ENCODE measurements at regions not wholly inside any gene's neighbourhood (a gene's known extent, or its start where the extent isn't known, plus 50 kb on each side); places are given as distances from the start of the nearest gene placed in this dataset.

DNA sequence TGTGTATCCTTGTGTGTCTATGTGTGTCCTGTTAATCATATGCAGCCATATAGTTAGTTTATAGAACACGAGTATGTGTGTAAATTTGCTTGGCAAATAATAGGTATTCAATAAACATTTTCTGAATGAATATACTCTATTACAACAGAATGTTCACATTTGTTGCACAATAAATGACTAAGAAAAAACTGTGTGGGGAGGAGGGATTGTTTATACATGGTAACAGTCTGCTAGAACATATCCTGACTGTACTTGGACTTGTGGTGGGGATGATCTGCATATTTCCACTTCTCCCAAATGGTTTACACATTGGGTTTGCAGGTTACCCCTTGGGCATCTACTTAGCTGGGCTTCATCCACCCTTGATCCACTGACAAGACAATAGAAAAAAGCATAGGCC is 194.6 kb downstream of the INSC start:
- intact Hi-C loops (cut with DNase I) = no loop called here
- Histone ChIP-seq H3K9ac (ENCODE audit: low read length in 3 of 3) (no peak overlapping the region), H3K4me3 (ENCODE audit: low read length in 3 of 3) (no peak overlapping the region), H3K27me3 (ENCODE audit: control insufficient read depth, insufficient read depth, low read length) (no peaks in the 10 kb centered on the region), H3K36me3 (ENCODE audit: control insufficient read depth in 2 of 3, insufficient read depth in 3 of 3, low read length in 3 of 3) (no peaks in the 10 kb centered on the region), H3K9me3 (ENCODE audit: control insufficient read depth in 2 of 3, insufficient read depth in 1 of 3, low read length in 3 of 3) (peaks cover 0 to 7% (median 0%) of the 10 kb centered on the region in 3 donors), H3K27ac (ENCODE audit: low read depth in 2 of 2, low read length in 2 of 2) (no peak overlapping the region), H3K4me1 (ENCODE audit: control insufficient read depth in 2 of 3, insufficient read depth in 2 of 3, low read depth in 1 of 3, low read length in 3 of 3) (no peaks in the 10 kb centered on the region)
- no peak for TF ChIP-seq CTCF (IDR thresholded peaks at IDR 0.05; ENCODE audit: borderline replicate concordance, extremely low read depth, insufficient read depth)
- DNase-seq = no peak
- no peak for FAIRE-seq

DNA sequence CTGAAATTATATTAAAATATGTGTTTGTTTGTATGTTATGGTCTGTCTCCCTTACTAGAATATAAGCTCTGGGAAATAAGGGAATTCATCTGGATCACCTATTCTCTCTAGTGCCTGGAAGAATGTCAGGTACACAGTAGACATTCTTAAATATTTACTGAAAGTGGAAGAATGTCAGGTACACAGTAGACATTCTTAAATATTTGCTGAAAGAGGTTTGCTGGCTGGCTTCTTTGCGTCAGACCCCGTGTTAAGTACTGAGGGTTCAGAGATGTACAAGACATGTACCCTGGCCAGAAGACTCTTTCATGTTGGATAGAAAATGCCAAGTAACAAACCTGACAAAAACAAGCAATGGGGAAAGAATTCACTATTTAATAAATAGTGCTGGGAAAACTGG is 199.1 kb downstream of the INSC start:
- Histone ChIP-seq H3K36me3 (ENCODE audit: control insufficient read depth in 2 of 3, insufficient read depth in 3 of 3, low read length in 3 of 3) (no peaks in the 10 kb centered on the region), H3K27ac (ENCODE audit: low read depth in 2 of 2, low read length in 2 of 2) (no peak overlapping the region), H3K27me3 (ENCODE audit: control insufficient read depth, insufficient read depth, low read length) (no peaks in the 10 kb centered on the region), H3K9ac (ENCODE audit: low read length in 3 of 3) (no peak overlapping the region), H3K4me1 (ENCODE audit: control insufficient read depth in 2 of 3, insufficient read depth in 2 of 3, low read depth in 1 of 3, low read length in 3 of 3) (no peaks in the 10 kb centered on the region), H3K4me3 (ENCODE audit: low read length in 3 of 3) (no peak overlapping the region), H3K9me3 (ENCODE audit: control insufficient read depth in 2 of 3, insufficient read depth in 1 of 3, low read length in 3 of 3) (peaks cover 0 to under 1% (median 0%) of the 10 kb centered on the region in 3 donors)
- no peak for TF ChIP-seq CTCF (IDR thresholded peaks at IDR 0.05; ENCODE audit: borderline replicate concordance, extremely low read depth, insufficient read depth)
- no peak for DNase-seq
- intact Hi-C loops (cut with DNase I) = no loop called here
- no peak for FAIRE-seq

DNA sequence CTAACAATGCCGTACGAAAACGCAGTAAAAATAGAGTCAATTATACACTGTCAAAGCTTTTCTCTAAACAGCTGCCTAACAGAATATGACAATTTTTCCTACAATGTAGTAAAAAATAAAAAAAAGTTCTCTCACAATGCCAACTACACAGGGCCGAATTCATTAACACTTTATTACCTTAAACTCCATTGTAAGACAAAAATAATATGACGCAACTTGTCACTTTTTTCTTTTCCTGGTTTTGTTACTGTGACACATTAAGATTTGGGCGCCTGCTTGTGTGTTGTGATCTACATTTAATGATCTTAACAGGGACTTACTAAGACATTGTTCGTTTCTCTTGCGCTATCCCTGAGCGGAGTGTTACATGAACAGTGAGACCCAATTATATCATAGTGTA is 204.1 kb downstream of the INSC start:
- FAIRE-seq = no peak

More for the DNA sequence above, 204.1 kb downstream of the INSC start:
- H3K9ac ChIP-seq (ENCODE audit: low read length in 3 of 3) = no peak overlapping the region
- no peak for DNase-seq
- no peak overlapping the region for H3K27ac ChIP-seq (ENCODE audit: low read depth in 2 of 2, low read length in 2 of 2)
- H3K4me1 ChIP-seq (ENCODE audit: control insufficient read depth in 2 of 3, insufficient read depth in 2 of 3, low read depth in 1 of 3, low read length in 3 of 3) = no peaks in the 10 kb centered on the region
- H3K4me3 ChIP-seq (ENCODE audit: low read length in 3 of 3) = no peak overlapping the region
- no peaks in the 10 kb centered on the region for H3K36me3 ChIP-seq (ENCODE audit: control insufficient read depth in 2 of 3, insufficient read depth in 3 of 3, low read length in 3 of 3)
- no peak for TF ChIP-seq CTCF (IDR thresholded peaks at IDR 0.05; ENCODE audit: borderline replicate concordance, extremely low read depth, insufficient read depth)
- H3K9me3 ChIP-seq (ENCODE audit: control insufficient read depth in 2 of 3, insufficient read depth in 1 of 3, low read length in 3 of 3) = no peaks in the 10 kb centered on the region
- intact Hi-C loops (cut with DNase I) = no loop called here
- no peaks in the 10 kb centered on the region for H3K27me3 ChIP-seq (ENCODE audit: control insufficient read depth, insufficient read depth, low read length)
